ENCODE measurements at regions not wholly inside any gene's neighbourhood (a gene's known extent, or its start where the extent isn't known, plus 50 kb on each side); places are given as distances from the start of the nearest gene placed in this dataset.

- no peak for DNase-seq
Observed at GRCh38 chr12:22993609-22994315, 368.8 kb downstream of the ETNK1 start.

- no peak for DNase-seq
Observed at GRCh38 chr12:22994316-22994675, 369.3 kb downstream of the ETNK1 start.

- no peak for DNase-seq
Observed at GRCh38 chr12:23001487-23001886, 376.5 kb downstream of the ETNK1 start.

- no peak for DNase-seq
Observed at GRCh38 chr12:23002381-23002780, 377.4 kb downstream of the ETNK1 start.

GRCh38 chr12:23004473-23005020 is 379.6 kb downstream of the ETNK1 start:
- no peak for DNase-seq

- no peak for DNase-seq
Observed at GRCh38 chr12:23005387-23005786, 380.4 kb downstream of the ETNK1 start.

GRCh38 chr12:23006413-23006812 is 381.4 kb downstream of the ETNK1 start:
- no peak for DNase-seq

GRCh38 chr12:23008623-23009022 is 383.7 kb downstream of the ETNK1 start:
- no peak for DNase-seq

GRCh38 chr12:23014749-23015148 is 389.8 kb downstream of the ETNK1 start:
- no peak for DNase-seq

GRCh38 chr12:23025372-23026016 is 400.5 kb downstream of the ETNK1 start:
- DNase-seq: no peak

- DNase-seq: no peak
Observed at GRCh38 chr12:23028158-23028802, 403.3 kb downstream of the ETNK1 start.

GRCh38 chr12:23029185-23029584 is 404.2 kb downstream of the ETNK1 start:
- no peak for DNase-seq

- no peak for DNase-seq
Observed at GRCh38 chr12:23039834-23040233, 414.9 kb downstream of the ETNK1 start.

GRCh38 chr12:23041774-23042173 is 416.8 kb downstream of the ETNK1 start:
- DNase-seq: no peak

- DNase-seq: no peak
Observed at GRCh38 chr12:23043646-23044045, 418.7 kb downstream of the ETNK1 start.

GRCh38 chr12:23049180-23049579 is 424.2 kb downstream of the ETNK1 start:
- peak; percentile 2 for DNase-seq

- peak; percentile 29 for DNase-seq
Observed at GRCh38 chr12:23055004-23055403, 430.0 kb downstream of the ETNK1 start.

GRCh38 chr12:23057571-23057970 is 432.6 kb downstream of the ETNK1 start:
- DNase-seq: no peak

GRCh38 chr12:23060161-23060560 is 435.2 kb downstream of the ETNK1 start:
- no peak for DNase-seq

GRCh38 chr12:23063206-23063605 is 438.2 kb downstream of the ETNK1 start:
- no peak for DNase-seq

GRCh38 chr12:23066095-23066494 is 441.1 kb downstream of the ETNK1 start:
- DNase-seq: no peak

GRCh38 chr12:23083267-23083666 is 458.3 kb downstream of the ETNK1 start:
- no peak for DNase-seq

- DNase-seq: peak; percentile 31
Observed at GRCh38 chr12:23084236-23084995, 459.4 kb downstream of the ETNK1 start.

Data from hematopoietic multipotent progenitor cell treated with erythropoietin and hydrocortisone succinate and interleukin-3 and kit ligand, for 4 days (in vitro differentiated cells).